ENCODE measurements at regions not wholly inside any gene's neighbourhood (a gene's known extent, or its start where the extent isn't known, plus 50 kb on each side); places are given as distances from the start of the nearest gene placed in this dataset.

DNA sequence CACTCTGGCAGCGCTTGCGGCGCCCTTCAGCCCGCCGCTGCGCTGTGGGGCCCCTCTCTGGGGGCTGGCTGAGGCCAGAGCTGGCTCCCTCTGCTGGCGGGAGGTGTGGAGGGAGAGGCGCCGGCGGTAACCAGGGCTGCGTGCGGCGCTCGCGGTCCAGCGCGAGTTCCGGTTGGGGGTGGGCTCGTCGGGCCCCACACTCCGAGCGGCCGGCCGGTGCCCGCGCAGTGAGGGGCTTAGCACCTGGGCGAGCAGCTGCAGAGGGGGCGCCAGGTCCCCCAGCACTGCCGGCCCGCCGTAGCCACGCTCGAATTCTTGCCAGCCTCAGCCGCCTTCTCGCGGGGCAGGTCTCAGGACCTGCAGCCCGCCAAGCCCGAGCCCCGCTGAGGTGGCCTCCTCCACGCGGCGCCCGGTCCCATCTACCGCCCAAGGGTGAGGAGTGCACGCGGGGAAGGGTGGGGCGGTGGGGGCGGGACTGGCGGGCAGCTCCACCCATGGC, 879.0 kb upstream of the SLITRK5 start:
- Histone ChIP-seq H3F3A (ENCODE audit: low read depth) (no peaks in the 10 kb centered on the region), H2AFZ (replicated peaks) (no peak overlapping the region), H3K4me3 (no peak overlapping the region), H3K27me3 (no peaks in the 10 kb centered on the region), H3K9ac (no peak overlapping the region), H3K36me3 (no peaks in the 10 kb centered on the region), H3K9me3 (ENCODE audit: low read depth) (no peaks in the 10 kb centered on the region), H3K79me2 (ENCODE audit: low read depth) (no peaks in the 10 kb centered on the region), H4K20me1 (ENCODE audit: low read depth) (no peaks in the 10 kb centered on the region), H3K27ac (no peak overlapping the region), H3K4me2 (no peak overlapping the region), H3K4me1 (peaks cover 7% of the 10 kb centered on the region)
- Mint-ChIP-seq H3K4me3 (no peak overlapping the region), H3K36me3 (no peaks in the 10 kb centered on the region), H3K27me3 (ENCODE audit: insufficient read depth, low read depth) (peaks cover 6% of the 10 kb centered on the region), H3K9me3 (peaks cover 17% of the 10 kb centered on the region), H3K4me1 (peaks cover 8% of the 10 kb centered on the region), H3K27ac (no peak overlapping the region)
- no peak for TF ChIP-seq CTCF (IDR thresholded peaks at IDR 0.05)
- no peak for TF ChIP-seq EZH2 (IDR thresholded peaks at IDR 0.05)
- no peak for TF ChIP-seq EZH2phosphoT487 (IDR thresholded peaks at IDR 0.05)
- DNase-seq (ENCODE audit: low spot score) = no peak

- Mint-ChIP-seq H3K4me3 (no peak overlapping the region), H3K27ac (no peak overlapping the region), H3K9me3 (peaks cover 24% of the 10 kb centered on the region), H3K36me3 (peaks cover 4% of the 10 kb centered on the region), H3K4me1 (peaks cover 4% of the 10 kb centered on the region), H3K27me3 (ENCODE audit: insufficient read depth, low read depth) (peaks cover 6% of the 10 kb centered on the region)
- no peaks in the 10 kb centered on the region for H3K27me3 ChIP-seq
- TF ChIP-seq CTCF (IDR thresholded peaks at IDR 0.05) (no peak), EZH2 (IDR thresholded peaks at IDR 0.05) (no peak), EZH2phosphoT487 (IDR thresholded peaks at IDR 0.05) (no peak)
- H3K9ac ChIP-seq = no peak overlapping the region
- H3K27ac ChIP-seq = no peak overlapping the region
- no peaks in the 10 kb centered on the region for H3F3A ChIP-seq (ENCODE audit: low read depth)
- no peaks in the 10 kb centered on the region for H3K9me3 ChIP-seq (ENCODE audit: low read depth)
- H3K4me1 ChIP-seq = no peaks in the 10 kb centered on the region
- H3K4me2 ChIP-seq = no peak overlapping the region
- H3K4me3 ChIP-seq = no peak overlapping the region
- no peaks in the 10 kb centered on the region for H4K20me1 ChIP-seq (ENCODE audit: low read depth)
- H3K79me2 ChIP-seq (ENCODE audit: low read depth) = no peaks in the 10 kb centered on the region
- no peak for DNase-seq (ENCODE audit: low spot score)
- no peak overlapping the region for H2AFZ ChIP-seq (replicated peaks)
- H3K36me3 ChIP-seq = no peaks in the 10 kb centered on the region
Observed at GRCh38 chr13:86795858-86796257, 875.3 kb upstream of the SLITRK5 start.

GRCh38 chr13:86810361-86810760, 860.8 kb upstream of the SLITRK5 start:
- no peaks in the 10 kb centered on the region for H3K79me2 ChIP-seq (ENCODE audit: low read depth)
- peaks cover 6% of the 10 kb centered on the region for H3K4me1 Mint-ChIP-seq
- no peak overlapping the region for H3K4me3 Mint-ChIP-seq
- no peaks in the 10 kb centered on the region for H3K9me3 Mint-ChIP-seq
- H3K9me3 ChIP-seq (ENCODE audit: low read depth) = no peaks in the 10 kb centered on the region
- no peak overlapping the region for H3K9ac ChIP-seq
- peak overlapping the region; percentile 78 for H2AFZ ChIP-seq (replicated peaks)
- no peaks in the 10 kb centered on the region for H3K27me3 ChIP-seq
- H4K20me1 ChIP-seq (ENCODE audit: low read depth) = no peaks in the 10 kb centered on the region
- H3K4me3 ChIP-seq = no peak overlapping the region
- H3K36me3 ChIP-seq = no peaks in the 10 kb centered on the region
- peak overlapping the region; percentile 42 for H3K27ac ChIP-seq
- peaks cover 7% of the 10 kb centered on the region for H3F3A ChIP-seq (ENCODE audit: low read depth)
- TF ChIP-seq EZH2phosphoT487 (IDR thresholded peaks at IDR 0.05) (no peak), EZH2 (IDR thresholded peaks at IDR 0.05) (no peak), CTCF (IDR thresholded peaks at IDR 0.05) (no peak)
- no peak for DNase-seq (ENCODE audit: low spot score)
- no peaks in the 10 kb centered on the region for H3K36me3 Mint-ChIP-seq
- peak overlapping the region; percentile 1 for H3K4me2 ChIP-seq
- no peak overlapping the region for H3K27ac Mint-ChIP-seq
- H3K27me3 Mint-ChIP-seq (ENCODE audit: insufficient read depth, low read depth) = no peaks in the 10 kb centered on the region
- H3K4me1 ChIP-seq = peaks cover 17% of the 10 kb centered on the region

Data from neural progenitor cell (in vitro differentiated cells).